Calu3 (cell line): ENCODE measurements at regions not wholly inside any gene's neighbourhood (a gene's known extent, or its start where the extent isn't known, plus 50 kb on each side); places are given as distances from the start of the nearest gene placed in this dataset.

Source experiments
- BruUV-seq: library from RNA; stranded (reverse); fragments of 400-500 nt; replicated peaks from 2 replicates; lab custom pipeline; 2021; lab: Mats Ljungman, UMichigan
- CTCF ChIA-PET: fragments of 300-600 bp; sonication (Branson Sonifier 250); formaldehyde crosslinking; loops from one replicate; lab custom pipeline; 2022; ENCODE audit warnings: antibody characterized with exemption; lab: Charles Lee
- DNase-seq: peaks from one replicate; pipeline ENCODE4 v3.0.0; 2022
- H3K27ac Mint-ChIP-seq: one replicate; pipeline ENCODE4 v1.8.0; 2022; ENCODE audit warnings: mixed read lengths; ENCODE audit not compliant: unreplicated experiment
- H3K27me3 Mint-ChIP-seq: one replicate; pipeline ENCODE4 v1.8.0; 2022; ENCODE audit warnings: mixed read lengths; ENCODE audit not compliant: unreplicated experiment
- H3K36me3 Mint-ChIP-seq: one replicate; pipeline ENCODE4 v1.8.0; 2022; ENCODE audit warnings: mild to moderate bottlenecking, moderate library complexity, mixed read lengths; ENCODE audit not compliant: insufficient read depth, unreplicated experiment
- H3K4me1 Mint-ChIP-seq: one replicate; pipeline ENCODE4 v1.8.0; 2022; ENCODE audit warnings: mild to moderate bottlenecking, low read depth, mixed read lengths; ENCODE audit not compliant: unreplicated experiment
- H3K4me3 Mint-ChIP-seq: one replicate; pipeline ENCODE4 v1.8.0; 2022; ENCODE audit warnings: mild to moderate bottlenecking, low read depth, moderate library complexity, mixed read lengths; ENCODE audit not compliant: unreplicated experiment
- H3K9me3 Mint-ChIP-seq: one replicate; pipeline ENCODE4 v1.8.0; 2022; ENCODE audit warnings: low read depth, mixed read lengths; ENCODE audit not compliant: unreplicated experiment
- intact Hi-C: fragments of 100-400 bp; cut with micrococcal nuclease; formaldehyde crosslinking; loops from one replicate; pipeline ENCODE4 v1.10.0; 2022; ENCODE audit not compliant: unreplicated experiment
- TF ChIP-seq, protein P1 (sequence below): fragments of 200-600 bp; IDR thresholded peaks from one replicate; pipeline ENCODE4 v1.8.0; 2022; ENCODE audit warnings: antibody characterized with exemption; ENCODE audit not compliant: unreplicated experiment

- H3K4me1 Mint-ChIP-seq = no peaks in the 10 kb centered on the region
- no peak overlapping the region for H3K4me3 Mint-ChIP-seq
- BruUV-seq = no TSS peak
- no peaks in the 10 kb centered on the region for H3K27me3 Mint-ChIP-seq
- no peak for DNase-seq
- intact Hi-C loops = no loop called here
- H3K9me3 Mint-ChIP-seq = peaks cover 9% of the 10 kb centered on the region
- H3K27ac Mint-ChIP-seq = no peak overlapping the region
- TF ChIP-seq, protein P1, sequence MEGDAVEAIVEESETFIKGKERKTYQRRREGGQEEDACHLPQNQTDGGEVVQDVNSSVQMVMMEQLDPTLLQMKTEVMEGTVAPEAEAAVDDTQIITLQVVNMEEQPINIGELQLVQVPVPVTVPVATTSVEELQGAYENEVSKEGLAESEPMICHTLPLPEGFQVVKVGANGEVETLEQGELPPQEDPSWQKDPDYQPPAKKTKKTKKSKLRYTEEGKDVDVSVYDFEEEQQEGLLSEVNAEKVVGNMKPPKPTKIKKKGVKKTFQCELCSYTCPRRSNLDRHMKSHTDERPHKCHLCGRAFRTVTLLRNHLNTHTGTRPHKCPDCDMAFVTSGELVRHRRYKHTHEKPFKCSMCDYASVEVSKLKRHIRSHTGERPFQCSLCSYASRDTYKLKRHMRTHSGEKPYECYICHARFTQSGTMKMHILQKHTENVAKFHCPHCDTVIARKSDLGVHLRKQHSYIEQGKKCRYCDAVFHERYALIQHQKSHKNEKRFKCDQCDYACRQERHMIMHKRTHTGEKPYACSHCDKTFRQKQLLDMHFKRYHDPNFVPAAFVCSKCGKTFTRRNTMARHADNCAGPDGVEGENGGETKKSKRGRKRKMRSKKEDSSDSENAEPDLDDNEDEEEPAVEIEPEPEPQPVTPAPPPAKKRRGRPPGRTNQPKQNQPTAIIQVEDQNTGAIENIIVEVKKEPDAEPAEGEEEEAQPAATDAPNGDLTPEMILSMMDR = no peak
- CTCF ChIA-PET = no interaction called here
- H3K36me3 Mint-ChIP-seq = no peaks in the 10 kb centered on the region
Measured at GRCh38 chr1:103901072-103901471, 151.4 kb downstream of the AMY1C start.

- H3K36me3 Mint-ChIP-seq = no peaks in the 10 kb centered on the region
- CTCF ChIA-PET = no interaction called here
- BruUV-seq = no TSS peak
- TF ChIP-seq, protein P1 = no peak
- no peak overlapping the region for H3K27ac Mint-ChIP-seq
- H3K4me3 Mint-ChIP-seq = no peak overlapping the region
- no peak for DNase-seq
- no peaks in the 10 kb centered on the region for H3K4me1 Mint-ChIP-seq
- H3K9me3 Mint-ChIP-seq = peaks cover 9% of the 10 kb centered on the region
- intact Hi-C loops = no loop called here
- no peaks in the 10 kb centered on the region for H3K27me3 Mint-ChIP-seq
Measured at GRCh38 chr1:103905363-103905762, 155.7 kb downstream of the AMY1C start.

DNA sequence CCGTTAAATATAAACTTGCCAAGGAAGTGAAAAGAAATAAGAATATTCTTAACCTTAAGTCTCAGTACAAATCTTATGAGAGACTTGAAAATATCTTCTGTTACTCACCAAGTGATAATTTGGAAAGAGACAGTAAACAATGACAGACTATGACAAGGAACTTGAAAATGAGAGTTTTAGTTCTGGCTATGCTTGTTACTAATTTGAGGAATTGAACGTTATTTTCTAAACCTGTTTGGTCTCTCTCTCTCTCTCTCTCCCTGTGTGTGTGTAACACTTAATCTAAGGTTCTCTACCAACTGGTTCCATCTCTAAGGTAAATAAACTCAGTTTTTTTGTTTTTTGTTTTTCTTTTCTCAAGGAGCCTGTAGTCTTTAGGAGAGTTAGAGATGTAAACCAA lies 161.8 kb downstream of the AMY1C start:
- H3K4me3 Mint-ChIP-seq = no peak overlapping the region
- peaks cover 5% of the 10 kb centered on the region for H3K9me3 Mint-ChIP-seq
- no TSS peak for BruUV-seq
- intact Hi-C loops = no loop called here
- H3K4me1 Mint-ChIP-seq = no peaks in the 10 kb centered on the region
- no peak overlapping the region for H3K27ac Mint-ChIP-seq
- CTCF ChIA-PET = no interaction called here
- H3K27me3 Mint-ChIP-seq = no peaks in the 10 kb centered on the region
- TF ChIP-seq, protein P1 = no peak
- no peak for DNase-seq
- no peaks in the 10 kb centered on the region for H3K36me3 Mint-ChIP-seq

DNA sequence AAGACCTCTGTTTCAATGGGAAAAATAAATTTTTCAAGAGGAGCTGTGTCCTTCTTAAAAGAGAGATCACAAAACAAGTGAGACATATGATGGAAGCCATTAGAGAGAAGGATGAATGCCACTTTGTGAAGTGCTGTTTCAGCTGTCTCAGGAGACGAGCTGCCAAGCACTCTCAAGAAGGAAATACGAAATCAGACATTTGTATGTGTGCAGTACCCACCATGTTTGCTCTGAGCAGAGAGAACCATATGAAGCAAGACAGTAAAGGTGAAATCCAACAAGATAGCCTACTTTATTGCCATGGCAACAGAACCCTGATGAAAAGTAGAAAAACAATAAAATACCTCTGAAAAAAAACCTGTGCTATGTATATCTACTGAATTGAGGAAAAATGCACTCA lies 168.1 kb downstream of the AMY1C start:
- Mint-ChIP-seq H3K4me1 (no peaks in the 10 kb centered on the region), H3K27me3 (no peaks in the 10 kb centered on the region), H3K4me3 (no peak overlapping the region), H3K36me3 (no peaks in the 10 kb centered on the region), H3K9me3 (peaks cover 5% of the 10 kb centered on the region), H3K27ac (no peak overlapping the region)
- intact Hi-C loops = no loop called here
- CTCF ChIA-PET = no interaction called here
- DNase-seq = no peak
- no TSS peak for BruUV-seq
- TF ChIP-seq, protein P1 = no peak
